ENCODE measurements at regions not wholly inside any gene's neighbourhood (a gene's known extent, or its start where the extent isn't known, plus 50 kb on each side); places are given as distances from the start of the nearest gene placed in this dataset.

- ChIA-PET CTCF (no interaction called here), POLR2A (ENCODE audit: low non-redundant PET) (no interaction called here)
- Histone ChIP-seq H3K4me1 (ENCODE audit: insufficient read depth, low read length, poor library complexity, severe bottlenecking) (no peaks in the 10 kb centered on the region), H3K9me3 (ENCODE audit: low read depth, low read length, poor library complexity, severe bottlenecking) (no peaks in the 10 kb centered on the region), H3K27ac (ENCODE audit: low read depth, low read length, poor library complexity, severe bottlenecking) (no peak overlapping the region), H3K36me3 (ENCODE audit: insufficient read depth, low read length, poor library complexity, severe bottlenecking) (no peaks in the 10 kb centered on the region), H3K27me3 (replicated peaks; ENCODE audit: insufficient read depth, low read depth, low read length, poor library complexity) (peaks cover 13% of the 10 kb centered on the region), H3K4me3 (ENCODE audit: low read depth, low read length, poor library complexity, severe bottlenecking) (no peak overlapping the region)
- intact Hi-C loops (cut with micrococcal nuclease; ENCODE audit: unreplicated experiment): no loop called here
- no TSS peak for BruUV-seq (replicated peaks)
- no peak for DNase-seq (ENCODE audit: low spot score)
- TF ChIP-seq EZH2 (IDR thresholded peaks at IDR 0.05; ENCODE audit: borderline replicate concordance, low read depth, low read length, poor library complexity, severe bottlenecking) (no peak), CTCF (conservative IDR thresholded peaks at IDR 0.05; ENCODE audit: low read depth, low read length) (no peak)
Measured at GRCh38 chr5:60229691-60230185, 336.2 kb upstream of the PDE4D start.

GRCh38 chr5:60228676-60229075 lies 335.1 kb upstream of the PDE4D start:
- TF ChIP-seq EZH2 (IDR thresholded peaks at IDR 0.05; ENCODE audit: borderline replicate concordance, low read depth, low read length, poor library complexity, severe bottlenecking) (no peak), CTCF (conservative IDR thresholded peaks at IDR 0.05; ENCODE audit: low read depth, low read length) (no peak)
- Histone ChIP-seq H3K27ac (ENCODE audit: low read depth, low read length, poor library complexity, severe bottlenecking) (no peak overlapping the region), H3K27me3 (replicated peaks; ENCODE audit: insufficient read depth, low read depth, low read length, poor library complexity) (peaks cover 10% of the 10 kb centered on the region), H3K36me3 (ENCODE audit: insufficient read depth, low read length, poor library complexity, severe bottlenecking) (no peaks in the 10 kb centered on the region), H3K4me3 (ENCODE audit: low read depth, low read length, poor library complexity, severe bottlenecking) (no peak overlapping the region), H3K9me3 (ENCODE audit: low read depth, low read length, poor library complexity, severe bottlenecking) (no peaks in the 10 kb centered on the region), H3K4me1 (ENCODE audit: insufficient read depth, low read length, poor library complexity, severe bottlenecking) (no peaks in the 10 kb centered on the region)
- ChIA-PET POLR2A (ENCODE audit: low non-redundant PET) (no interaction called here), CTCF (no interaction called here)
- no peak for DNase-seq (ENCODE audit: low spot score)
- intact Hi-C loops (cut with micrococcal nuclease; ENCODE audit: unreplicated experiment): no loop called here
- BruUV-seq (replicated peaks): no TSS peak

GRCh38 chr5:60226128-60226527 lies 332.6 kb upstream of the PDE4D start:
- H3K9me3 ChIP-seq (ENCODE audit: low read depth, low read length, poor library complexity, severe bottlenecking): no peaks in the 10 kb centered on the region
- POLR2A ChIA-PET (ENCODE audit: low non-redundant PET): no interaction called here

More at GRCh38 chr5:60226128-60226527, 332.6 kb upstream of the PDE4D start:
- no peak for DNase-seq (ENCODE audit: low spot score)
- no peaks in the 10 kb centered on the region for H3K4me1 ChIP-seq (ENCODE audit: insufficient read depth, low read length, poor library complexity, severe bottlenecking)
- BruUV-seq (replicated peaks): no TSS peak
- H3K27me3 ChIP-seq (replicated peaks; ENCODE audit: insufficient read depth, low read depth, low read length, poor library complexity): peaks cover 6% of the 10 kb centered on the region
- intact Hi-C loops (cut with micrococcal nuclease; ENCODE audit: unreplicated experiment): no loop called here
- no peak overlapping the region for H3K4me3 ChIP-seq (ENCODE audit: low read depth, low read length, poor library complexity, severe bottlenecking)
- CTCF ChIA-PET: no interaction called here
- H3K27ac ChIP-seq (ENCODE audit: low read depth, low read length, poor library complexity, severe bottlenecking): no peak overlapping the region
- no peaks in the 10 kb centered on the region for H3K36me3 ChIP-seq (ENCODE audit: insufficient read depth, low read length, poor library complexity, severe bottlenecking)
- TF ChIP-seq EZH2 (IDR thresholded peaks at IDR 0.05; ENCODE audit: borderline replicate concordance, low read depth, low read length, poor library complexity, severe bottlenecking) (no peak), CTCF (conservative IDR thresholded peaks at IDR 0.05; ENCODE audit: low read depth, low read length) (no peak)

Data from A673 (cell line).